ENCODE measurements at regions not wholly inside any gene's neighbourhood (a gene's known extent, or its start where the extent isn't known, plus 50 kb on each side); places are given as distances from the start of the nearest gene placed in this dataset.

DNA sequence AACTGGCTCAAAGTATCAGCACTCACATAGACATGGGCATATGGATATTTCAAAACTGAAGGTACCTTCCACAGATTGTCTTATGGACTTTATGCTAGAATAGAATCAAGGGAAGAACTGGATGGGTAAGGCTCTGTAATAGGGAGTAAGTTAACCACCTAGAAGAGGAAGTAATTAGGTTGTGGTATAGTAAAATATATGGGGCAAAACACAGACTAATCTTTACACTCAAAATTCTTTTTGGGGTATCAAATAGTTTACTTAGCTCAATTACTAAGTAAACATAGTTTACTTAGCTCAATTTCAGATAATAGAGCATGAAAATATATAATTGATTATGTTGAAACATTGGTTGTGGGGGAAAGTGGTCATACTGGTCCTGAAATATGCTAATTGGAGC, 94.2 kb upstream of the ATXN1 start:
- DNase-seq (ENCODE audit: low spot score) = no peak

DNA sequence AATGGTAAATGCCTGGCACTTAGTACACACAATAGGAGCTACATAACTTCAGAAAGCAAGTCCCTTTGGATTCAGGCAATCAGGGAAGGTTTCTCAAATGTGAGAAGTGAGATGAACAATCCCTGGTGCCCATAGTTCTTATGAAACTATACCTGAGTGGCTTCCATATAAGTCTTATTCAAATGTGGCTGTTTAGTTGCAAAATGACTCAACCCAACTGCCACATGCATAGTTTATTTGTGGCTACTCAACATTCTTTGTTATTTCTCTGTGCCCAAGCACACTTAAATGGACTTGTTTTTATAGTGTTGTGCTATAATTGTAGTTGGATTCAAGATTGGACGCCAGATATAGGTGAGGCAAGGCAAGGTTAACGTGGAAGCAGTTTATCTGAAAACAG, 93.7 kb upstream of the ATXN1 start:
- DNase-seq (ENCODE audit: low spot score) = no peak

DNA sequence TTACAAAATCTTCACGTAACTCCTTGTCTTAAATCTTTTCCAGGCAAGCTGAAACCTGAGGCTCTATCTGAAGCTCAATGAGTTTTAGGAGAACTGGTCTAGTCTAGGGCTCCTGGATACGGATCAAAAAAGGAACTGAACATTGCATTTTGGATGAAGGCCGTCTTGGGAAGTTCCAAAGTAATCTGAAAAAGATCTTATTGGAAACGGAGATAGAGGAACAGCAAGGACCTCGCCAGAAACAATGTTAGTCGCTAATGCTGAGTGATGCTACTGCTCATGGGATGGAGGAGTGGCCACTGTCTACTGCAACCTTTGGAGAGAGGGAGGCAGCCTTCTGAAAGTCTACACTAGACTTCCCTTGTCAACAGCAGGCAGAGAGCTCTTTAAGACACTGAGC, 91.4 kb upstream of the ATXN1 start:
- DNase-seq (ENCODE audit: low spot score) = no peak

DNA sequence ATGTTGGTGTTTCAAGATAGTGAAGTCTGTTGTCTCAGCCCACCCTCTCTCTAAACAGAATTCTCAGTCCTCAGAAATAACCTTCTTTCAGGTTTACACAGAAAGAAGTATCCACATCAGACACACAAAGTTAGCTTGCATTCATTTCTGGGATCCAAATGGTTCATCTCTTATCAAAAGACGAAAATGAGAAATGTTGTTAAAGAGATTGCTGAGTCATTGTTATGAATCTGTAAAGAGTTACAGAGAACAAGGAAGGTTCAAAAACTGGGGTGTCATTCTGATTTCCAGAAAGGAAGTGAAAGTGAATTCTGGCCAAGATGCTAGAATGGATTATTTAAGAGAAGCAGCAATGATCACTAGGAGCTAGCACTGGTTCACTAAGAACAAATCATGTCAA, 90.5 kb upstream of the ATXN1 start:
- DNase-seq (ENCODE audit: low spot score) = no peak

DNA sequence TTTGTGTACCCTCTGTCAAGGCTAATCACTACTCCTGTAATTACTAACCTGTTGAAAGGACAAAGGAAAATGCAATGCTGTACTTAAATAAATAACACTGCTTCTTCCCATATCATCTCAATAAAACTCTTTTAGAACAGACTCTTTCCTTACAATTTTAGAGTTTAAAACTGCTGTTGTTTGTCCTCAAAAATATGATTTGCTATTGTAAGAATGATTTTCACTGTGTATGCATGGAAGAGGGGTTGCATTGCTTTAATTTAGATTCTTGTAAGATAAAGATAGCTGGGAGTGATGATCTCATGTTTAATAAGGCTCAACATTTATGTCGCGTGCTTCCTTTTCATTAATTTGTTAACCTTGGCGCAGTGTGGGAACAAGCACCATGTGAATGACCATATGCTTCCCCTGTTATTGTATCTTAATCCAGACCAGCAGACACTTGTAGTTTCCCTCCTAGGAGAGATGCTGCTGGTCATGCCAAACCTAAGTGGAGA, 89.8 kb upstream of the ATXN1 start:
- DNase-seq (ENCODE audit: low spot score) = no peak

DNA sequence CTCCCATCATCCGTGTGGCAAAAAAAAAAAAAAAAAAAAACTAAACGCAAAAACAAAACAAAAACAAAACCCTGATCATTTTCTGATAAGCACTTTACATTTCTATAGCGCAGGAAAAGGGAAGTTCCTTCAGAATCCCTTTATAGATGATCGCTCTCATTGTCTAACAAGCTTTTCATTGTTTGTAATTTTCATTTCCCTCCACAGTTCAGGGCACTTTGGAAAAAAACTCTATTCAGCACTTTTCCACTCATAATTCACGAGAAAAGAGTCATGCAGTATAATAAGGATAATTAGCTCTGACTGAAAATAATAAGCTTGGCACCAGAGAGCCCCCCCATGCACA, 89.4 kb upstream of the ATXN1 start:
- no peak for DNase-seq (ENCODE audit: low spot score)

DNA sequence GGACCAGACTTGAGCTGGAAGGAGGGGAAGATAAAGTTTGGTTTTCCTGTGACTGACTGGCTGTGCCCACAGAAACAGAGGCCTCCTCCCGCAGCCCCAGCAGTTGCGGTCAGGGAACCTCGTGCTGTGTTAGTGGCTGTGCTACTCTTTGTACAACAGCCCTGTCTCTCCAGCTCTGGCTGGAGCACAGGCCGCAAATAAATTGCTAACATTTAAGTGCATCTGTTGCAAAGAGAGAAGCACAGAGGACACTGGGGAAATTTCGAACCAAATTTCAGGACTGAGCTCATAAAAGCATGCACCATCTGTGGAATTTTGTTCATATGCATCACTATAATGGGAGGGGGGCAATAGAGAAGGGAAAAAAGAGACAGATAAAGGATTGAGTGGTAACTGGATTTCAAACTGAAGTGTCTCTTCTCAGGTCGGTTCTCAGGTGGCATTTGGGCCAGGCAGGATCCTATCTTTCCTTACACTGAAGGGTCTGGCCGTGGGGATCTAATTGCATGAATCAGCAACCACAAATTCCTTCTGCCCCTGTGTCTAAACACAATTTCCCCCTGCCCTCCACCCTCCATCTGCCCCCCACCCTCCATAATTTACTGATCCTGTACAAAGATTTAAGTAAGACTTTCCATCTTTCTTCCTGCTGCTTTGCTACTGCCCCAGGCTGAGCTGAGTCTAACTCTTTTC, 88.9 kb upstream of the ATXN1 start:
- DNase-seq (ENCODE audit: low spot score) = no peak

DNA sequence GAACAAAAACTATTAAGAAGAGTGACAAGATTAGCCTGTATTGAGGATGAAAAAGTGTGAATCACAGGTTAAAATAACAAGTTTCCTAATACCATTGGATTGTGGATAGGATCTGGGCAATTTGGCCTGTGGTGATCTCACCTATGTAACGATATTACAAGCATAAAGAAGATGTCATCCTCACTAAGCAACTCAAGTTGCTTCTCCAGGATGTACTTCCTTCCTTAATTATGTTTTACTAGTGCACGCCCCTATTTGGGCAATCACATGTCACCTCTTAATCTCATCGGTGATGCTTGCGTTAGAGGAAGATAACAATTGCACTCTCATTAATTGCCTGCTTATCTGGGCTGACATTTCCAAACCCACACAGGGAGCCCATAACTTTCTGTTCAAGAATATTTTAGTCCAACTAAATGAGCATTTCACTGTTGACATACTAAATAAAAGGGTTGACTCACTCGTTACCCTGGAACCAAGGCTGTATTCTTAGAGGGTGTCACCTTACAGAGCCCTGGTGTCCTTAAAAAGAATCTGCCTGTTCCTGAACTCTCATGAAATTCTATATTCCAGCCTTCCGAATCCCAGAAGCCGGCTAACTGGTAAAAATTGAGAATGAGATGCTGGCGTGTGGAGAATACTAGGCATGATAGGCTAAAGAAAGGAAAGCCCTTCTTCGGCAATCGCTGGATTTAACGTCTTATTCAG, 88.2 kb upstream of the ATXN1 start:
- DNase-seq (ENCODE audit: low spot score) = no peak

DNA sequence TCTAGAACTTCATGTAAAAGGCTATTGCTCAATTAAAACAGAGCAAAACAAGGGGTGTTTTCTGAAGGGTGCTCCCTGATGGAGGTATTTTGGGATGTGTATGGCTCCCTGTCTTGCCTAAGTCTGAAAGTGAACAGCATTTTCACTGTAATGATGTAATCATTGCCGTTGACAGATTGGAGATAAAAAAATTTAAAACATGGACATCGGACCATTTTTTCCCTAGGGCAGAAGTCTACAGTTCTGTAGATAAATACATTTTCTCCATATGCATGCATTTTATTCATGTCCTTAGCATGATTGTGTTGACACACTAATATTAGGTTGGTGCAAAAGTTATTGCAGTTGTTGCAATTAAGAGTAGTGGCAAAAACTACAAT, 85.1 kb upstream of the ATXN1 start:
- DNase-seq (ENCODE audit: low spot score) = no peak

DNA sequence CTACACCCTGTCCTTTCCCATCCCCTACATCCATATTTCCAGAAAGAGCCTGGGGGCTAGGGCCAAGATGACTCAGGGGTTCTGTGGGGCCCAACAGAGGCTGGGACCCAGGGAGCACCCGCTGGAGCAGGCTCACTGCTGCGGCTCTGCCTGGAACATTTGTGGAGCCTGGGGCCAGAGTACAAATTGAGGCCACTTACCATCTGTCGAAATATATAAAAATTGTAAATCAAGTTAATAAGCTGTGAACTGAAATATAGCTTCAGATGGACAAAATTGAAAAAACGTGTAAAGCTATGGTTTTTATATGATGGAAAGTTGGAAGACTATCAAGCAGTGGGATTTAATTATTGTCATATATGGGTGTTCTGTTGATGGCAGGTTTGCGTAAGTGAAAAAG, 82.9 kb upstream of the ATXN1 start:
- no peak for DNase-seq (ENCODE audit: low spot score)

DNA sequence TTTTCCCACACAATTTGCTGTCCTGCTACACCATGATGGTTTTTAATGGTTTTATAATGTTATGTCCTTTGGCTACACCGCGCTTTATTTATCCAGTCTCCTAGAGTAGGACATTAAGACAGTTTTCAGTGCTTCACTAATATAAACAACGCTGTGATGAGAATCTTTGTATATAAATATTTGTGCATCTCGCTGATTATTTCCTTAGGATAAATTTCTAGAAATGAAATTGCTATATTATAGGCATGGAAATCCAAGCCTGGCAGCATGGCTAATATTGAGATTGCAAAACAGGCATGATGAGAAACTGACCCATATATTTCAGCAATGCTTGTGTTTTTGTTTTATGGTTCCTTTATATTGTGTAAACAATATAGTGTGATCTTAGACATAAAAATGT, 81.4 kb upstream of the ATXN1 start:
- no peak for DNase-seq (ENCODE audit: low spot score)

DNA sequence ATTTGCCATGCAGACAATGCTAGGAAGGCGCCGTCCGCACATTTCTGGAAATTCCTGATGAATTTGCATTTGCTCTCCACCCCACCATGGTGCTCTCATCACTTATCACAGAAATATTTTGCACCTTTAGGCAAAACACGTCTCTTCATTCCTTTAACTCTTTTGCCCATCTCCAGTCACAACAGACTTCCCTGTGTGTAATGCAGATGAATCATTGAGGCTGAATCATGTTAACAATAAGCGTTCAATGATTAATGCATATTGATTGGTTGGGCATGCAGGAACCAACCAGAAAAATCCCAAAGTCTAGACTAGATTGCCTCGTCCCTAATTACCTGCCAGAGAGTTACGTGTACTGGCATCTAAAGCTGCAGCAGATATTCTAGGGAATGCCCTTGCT, 80.0 kb upstream of the ATXN1 start:
- no peak for DNase-seq (ENCODE audit: low spot score)

DNA sequence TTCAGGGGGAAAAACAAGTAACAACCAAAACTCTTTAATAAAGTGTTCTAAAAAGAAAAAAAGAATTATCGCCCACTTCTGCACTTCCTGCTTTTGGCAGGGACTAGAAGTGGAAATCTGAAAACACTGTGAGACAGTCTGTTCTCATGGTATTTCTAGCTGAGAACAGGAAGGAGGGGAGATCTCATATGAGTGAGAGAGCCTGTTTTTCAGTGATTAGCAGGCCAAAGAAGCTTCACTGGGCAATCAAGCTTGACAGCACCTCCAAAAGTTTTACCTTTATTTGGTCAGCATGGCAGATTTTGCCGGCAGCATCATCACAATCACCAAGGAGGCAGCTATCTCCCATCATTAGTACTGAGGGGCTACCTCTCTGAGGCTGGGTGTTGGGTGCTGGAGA, 79.5 kb upstream of the ATXN1 start:
- DNase-seq (ENCODE audit: low spot score) = no peak

DNA sequence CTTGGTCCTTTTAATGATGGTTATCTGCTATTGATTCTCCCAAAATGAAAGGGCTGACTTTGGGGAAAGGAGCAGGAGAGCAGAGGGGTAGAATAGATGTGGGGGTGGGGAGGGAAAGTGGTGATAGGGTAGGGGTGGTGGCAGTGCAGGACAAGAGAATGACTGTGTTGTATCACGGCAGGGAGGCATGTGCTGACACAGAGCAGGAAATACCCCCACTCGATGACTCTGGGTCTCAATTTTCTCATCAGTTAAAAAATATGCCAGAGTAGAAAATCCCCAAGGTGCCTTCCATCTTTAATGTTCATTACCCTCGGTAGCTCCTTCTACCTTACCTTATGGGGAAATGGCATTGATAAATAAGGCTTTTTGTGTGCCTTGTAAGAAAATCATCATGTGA, 79.0 kb upstream of the ATXN1 start:
- no peak for DNase-seq (ENCODE audit: low spot score)

DNA sequence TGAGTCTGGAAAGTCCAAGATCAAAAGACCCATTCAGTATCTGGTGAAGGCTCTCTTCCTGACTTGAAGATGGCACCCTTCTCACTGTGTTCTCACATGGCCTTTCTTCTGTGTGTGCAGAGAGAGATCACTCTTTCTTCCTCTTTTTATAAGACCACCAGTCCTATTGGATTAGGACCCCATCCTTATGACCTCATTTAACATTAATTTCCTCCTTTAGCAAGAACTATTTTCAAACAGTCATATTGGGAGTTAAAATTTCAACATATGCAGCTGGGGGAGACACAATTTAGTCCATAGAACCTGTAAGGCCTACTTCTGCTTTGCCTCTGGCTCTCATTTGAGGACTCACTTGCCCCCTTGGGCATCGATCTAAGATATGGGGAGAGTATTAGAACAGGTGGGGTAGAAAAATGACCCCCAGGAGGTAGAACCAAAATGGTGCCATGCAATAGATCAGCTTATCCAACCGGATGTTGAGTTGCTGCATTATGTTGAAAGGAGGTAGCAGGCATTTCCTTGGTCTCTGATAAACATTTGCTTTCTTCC, 78.4 kb upstream of the ATXN1 start:
- no peak for DNase-seq (ENCODE audit: low spot score)

DNA sequence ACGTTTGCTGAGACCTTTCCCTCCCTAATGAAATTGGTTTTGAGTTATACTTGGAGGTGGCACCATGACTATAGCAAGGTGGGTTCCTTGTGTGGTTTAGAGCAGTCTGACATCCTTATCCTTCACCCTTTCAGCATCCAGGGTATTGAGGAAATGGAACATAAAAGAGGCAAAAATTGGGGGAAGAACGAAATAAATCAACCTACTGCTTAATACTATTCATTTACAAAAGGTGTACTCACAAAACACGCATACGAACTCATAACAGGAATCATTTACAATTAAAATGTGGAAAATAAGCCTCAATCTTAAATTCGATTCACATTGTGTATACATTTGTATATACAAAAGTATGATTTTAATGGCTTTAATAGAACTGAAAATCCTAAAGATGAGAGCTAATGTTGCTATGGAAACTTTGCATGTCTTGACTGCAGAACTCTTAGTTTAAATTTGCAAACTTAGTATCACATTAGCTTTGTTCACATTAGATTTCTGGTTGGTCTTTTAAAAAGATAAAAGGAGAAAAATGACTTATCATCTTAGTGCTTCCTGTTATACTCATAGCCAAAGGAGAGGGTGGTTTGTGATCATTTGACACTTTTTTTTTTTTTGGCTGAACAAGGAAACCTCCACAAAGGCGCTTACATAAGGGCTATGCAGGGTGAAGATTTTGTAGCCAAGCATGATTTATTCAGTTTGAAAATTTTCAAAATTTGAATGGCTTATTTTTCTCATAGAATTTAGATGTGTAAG, 76.1 kb upstream of the ATXN1 start:
- DNase-seq (ENCODE audit: low spot score) = no peak

DNA sequence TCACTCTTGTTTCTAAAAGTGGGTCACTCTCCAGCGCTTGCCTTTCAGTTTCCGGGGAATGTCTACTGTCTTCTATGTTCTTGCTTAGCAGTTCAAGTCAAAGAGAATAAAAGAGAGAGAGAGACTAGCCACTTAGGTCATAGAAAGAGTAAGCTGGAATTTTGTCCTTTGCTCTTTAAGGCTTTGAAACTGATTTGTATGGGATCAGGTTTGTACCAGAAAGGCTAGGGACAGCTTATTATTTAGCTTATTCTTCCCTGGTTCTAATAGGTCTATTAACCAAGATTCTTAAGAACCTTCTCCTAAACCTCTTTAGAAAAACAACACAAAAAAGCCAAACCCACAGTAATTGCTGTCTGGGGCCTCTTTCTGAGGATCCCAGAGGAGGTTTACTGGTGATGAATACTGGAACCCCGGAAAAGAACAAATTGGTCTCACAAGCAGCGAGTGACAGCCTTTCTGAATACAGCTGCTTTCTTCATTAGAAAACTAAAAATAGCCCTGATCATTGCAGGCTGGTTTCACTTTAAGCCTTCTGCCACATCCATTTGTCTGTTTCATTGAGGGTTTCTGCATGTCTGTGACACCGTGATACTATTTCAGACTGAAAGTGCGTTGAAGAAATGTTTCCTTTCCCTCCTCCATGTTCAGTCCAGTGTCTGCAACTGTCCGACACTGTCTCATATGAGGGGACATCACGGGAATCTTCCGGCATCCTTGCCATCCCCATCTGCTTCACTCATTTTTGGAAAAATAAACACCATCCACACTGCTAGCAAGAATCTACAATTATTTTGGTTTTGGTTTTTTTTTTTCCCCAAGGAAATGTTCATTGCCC, 75.1 kb upstream of the ATXN1 start:
- DNase-seq (ENCODE audit: low spot score) = no peak

DNA sequence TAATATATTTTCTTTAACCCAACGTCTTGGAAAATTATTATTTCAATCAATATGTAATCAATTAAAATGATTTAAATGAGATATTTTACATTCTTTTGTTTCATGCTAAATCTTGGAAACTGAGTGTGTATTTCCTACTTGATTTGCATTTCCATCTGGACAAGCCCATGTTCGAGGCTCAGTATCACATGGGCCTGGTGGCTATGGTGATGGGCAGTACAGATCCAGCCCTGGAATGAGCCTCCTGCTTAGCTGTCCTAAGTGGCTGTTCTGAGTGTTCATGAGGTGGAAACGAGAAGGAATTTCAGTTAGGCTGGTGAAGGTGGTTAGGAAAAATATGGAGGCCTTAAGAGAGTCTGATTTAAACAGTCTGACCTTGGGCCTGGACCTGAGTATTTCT, 73.0 kb upstream of the ATXN1 start:
- DNase-seq (ENCODE audit: low spot score) = no peak

DNA sequence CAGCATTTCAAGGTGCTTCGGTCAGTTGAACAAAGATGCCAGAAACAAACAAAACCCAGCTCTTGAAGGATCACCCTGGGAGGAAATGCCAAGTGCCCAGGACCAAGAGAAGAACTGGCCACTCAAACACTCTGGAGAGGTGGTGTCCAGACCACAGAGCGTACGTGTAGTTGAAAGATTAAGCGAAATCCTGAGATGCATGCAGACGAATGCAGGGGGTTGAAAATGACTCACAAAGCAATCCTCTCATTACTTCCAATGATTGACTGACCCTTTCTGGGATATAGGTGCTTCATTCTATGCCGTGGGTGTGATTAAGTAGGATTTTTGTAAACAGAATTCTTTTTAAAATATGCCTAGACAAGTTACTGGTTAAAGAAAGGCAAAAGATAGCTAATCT, 71.5 kb upstream of the ATXN1 start:
- DNase-seq (ENCODE audit: low spot score) = no peak

DNA sequence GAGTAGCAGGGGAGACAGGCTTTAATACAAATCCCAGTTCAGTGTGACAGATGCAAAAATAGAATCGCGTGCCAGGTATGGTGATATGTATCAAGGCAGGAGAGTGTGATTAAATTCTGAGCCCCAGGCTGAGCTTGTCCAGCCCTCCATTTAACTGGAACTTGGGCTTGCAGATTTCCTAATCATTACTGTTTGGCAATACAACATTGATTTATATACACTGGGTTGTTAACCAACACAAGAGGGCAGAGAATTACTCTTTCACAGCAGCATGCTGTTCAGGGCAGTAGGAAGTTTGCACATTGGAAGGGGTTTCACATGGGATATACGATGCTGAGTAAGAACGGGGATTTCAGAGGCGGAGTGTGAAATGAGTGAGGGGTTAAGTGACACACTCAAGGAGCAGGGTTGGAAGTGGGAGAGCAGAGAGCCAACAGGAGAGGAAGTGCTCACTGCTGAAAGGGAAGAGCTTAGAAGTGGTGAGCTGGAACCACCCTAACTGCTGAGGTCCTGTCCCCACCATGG, 70.8 kb upstream of the ATXN1 start:
- no peak for DNase-seq (ENCODE audit: low spot score)

DNA sequence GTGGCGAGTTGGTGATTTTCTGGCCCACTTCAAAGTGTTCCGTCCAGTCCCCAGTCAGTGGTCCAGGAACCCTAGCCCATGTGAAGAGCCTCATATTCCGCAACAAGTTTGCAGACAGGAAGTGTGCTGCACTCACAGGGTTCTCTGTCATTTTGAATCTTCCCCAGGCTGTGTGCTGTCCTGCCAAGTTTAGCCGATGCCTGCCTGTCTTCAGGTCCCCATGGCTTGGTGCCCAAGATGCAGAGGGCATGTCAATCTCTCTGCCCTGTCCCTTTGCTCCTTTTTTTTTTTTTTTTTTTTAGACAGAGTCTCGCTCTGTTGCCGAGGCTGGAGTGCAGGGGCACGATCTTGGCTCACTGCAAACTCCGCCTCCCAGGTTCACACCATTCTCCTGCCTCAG, 69.9 kb upstream of the ATXN1 start:
- no peak for DNase-seq (ENCODE audit: low spot score)

DNA sequence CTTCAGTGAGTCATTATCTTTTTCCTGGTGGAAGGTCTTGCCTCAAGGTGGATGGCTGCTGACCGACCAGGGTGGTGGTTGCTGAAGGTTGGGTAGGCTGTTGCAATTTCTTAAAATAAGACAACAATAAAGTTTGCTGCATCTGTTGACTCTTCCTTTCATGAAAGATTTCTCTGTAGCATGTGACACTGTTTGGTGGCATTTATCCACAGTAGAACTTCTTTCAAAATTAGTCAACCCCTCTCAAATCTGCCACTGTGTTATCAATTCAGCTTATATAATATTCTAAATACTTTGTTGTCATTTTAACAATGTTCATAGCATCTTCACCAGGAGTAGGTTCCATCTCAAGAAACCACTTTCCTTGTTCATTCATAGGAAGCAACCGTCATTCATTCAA, 66.8 kb upstream of the ATXN1 start:
- no peak for DNase-seq (ENCODE audit: low spot score)
